ENCODE measurements at regions not wholly inside any gene's neighbourhood (a gene's known extent, or its start where the extent isn't known, plus 50 kb on each side); places are given as distances from the start of the nearest gene placed in this dataset.

DNA sequence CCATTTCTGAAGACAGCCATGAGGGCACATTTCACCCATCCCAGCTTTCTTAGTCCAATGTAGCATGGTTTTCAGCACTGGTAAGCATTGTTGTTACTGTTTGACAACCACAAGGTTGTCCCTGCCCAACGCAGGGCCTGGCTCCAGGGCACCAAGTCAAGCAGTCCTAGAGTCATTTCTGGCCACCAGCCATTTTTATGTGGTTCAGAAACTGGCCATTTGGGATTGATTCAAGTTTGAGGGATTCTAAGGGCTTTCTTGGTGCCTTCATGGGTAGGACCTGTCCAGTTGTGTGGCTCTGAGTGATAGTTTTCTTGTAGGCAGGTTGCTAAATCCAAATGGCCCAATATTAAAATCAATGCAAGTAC is 535.4 kb upstream of the USP24 start:
- peaks cover 0 to 8% (median 4%) of the 10 kb centered on the region in 3 donors for H3K9me3 ChIP-seq
- H3K27me3 ChIP-seq = peaks cover 0 to 39% (median 2%) of the 10 kb centered on the region in 4 donors
- WGBS, 2 donors = 67% methylated on average over 1 of the region's 1 CpG; no CpG with 5 or more reads in 1 of the 2 donors
- no peaks in the 10 kb centered on the region for H3K4me1 ChIP-seq
- TF ChIP-seq, protein P1, sequence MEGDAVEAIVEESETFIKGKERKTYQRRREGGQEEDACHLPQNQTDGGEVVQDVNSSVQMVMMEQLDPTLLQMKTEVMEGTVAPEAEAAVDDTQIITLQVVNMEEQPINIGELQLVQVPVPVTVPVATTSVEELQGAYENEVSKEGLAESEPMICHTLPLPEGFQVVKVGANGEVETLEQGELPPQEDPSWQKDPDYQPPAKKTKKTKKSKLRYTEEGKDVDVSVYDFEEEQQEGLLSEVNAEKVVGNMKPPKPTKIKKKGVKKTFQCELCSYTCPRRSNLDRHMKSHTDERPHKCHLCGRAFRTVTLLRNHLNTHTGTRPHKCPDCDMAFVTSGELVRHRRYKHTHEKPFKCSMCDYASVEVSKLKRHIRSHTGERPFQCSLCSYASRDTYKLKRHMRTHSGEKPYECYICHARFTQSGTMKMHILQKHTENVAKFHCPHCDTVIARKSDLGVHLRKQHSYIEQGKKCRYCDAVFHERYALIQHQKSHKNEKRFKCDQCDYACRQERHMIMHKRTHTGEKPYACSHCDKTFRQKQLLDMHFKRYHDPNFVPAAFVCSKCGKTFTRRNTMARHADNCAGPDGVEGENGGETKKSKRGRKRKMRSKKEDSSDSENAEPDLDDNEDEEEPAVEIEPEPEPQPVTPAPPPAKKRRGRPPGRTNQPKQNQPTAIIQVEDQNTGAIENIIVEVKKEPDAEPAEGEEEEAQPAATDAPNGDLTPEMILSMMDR (IDR thresholded peaks at IDR 0.05) = no peak
- TF ChIP-seq POLR2A (IDR thresholded peaks at IDR 0.05) = no peak
- no peak overlapping the region for H3K4me3 ChIP-seq
- no peak for DNase-seq
- no peaks in the 10 kb centered on the region for H3K36me3 ChIP-seq
- no peak overlapping the region for H3K27ac ChIP-seq
- intact Hi-C loops (cut with DNase I) = no loop called here

DNA sequence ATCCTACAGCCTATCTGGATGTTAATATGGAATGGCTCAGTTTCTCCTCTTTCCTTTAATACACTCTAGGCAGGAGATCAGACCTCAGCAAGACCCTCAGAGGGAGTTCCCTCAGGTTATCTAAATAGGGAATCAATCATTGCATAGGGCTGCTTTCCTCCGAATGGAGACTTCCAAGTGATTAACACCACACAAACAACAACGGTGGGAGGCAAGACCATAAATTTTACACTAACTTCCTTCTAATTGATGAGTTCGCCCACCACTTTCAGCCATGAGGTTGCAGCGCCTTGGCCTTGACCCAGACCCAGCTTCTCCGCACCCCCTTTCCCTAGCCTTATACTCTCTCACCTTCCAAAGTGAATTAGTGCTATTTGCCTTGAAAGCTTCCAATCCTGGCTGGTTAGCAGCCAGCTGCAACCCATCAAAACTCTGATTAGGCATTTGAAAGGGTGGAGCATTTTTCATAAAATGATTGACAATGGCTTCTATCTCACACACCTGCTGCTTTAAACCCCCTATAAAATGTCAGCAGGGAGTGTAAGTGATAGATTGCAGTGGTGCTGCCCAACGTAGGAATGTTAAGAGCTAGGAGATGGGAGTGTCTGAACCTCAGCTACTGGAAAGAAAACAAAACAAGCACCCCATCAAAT is 534.9 kb upstream of the USP24 start:
- Histone ChIP-seq H3K27me3 (peaks cover 0 to 42% (median 2%) of the 10 kb centered on the region in 4 donors), H3K36me3 (no peaks in the 10 kb centered on the region), H3K27ac (no peak overlapping the region), H3K9me3 (peaks cover 0 to 8% (median 4%) of the 10 kb centered on the region in 3 donors), H3K4me3 (no peak overlapping the region), H3K4me1 (no peaks in the 10 kb centered on the region)
- DNase-seq = no peak
- intact Hi-C loops (cut with DNase I) = no loop called here
- WGBS, 2 donors = 68 to 84% methylated on average over 6 of the region's 6 CpGs
- no peak for TF ChIP-seq POLR2A (IDR thresholded peaks at IDR 0.05)
- TF ChIP-seq, protein P1 (IDR thresholded peaks at IDR 0.05) = no peak

- Histone ChIP-seq H3K36me3 (no peaks in the 10 kb centered on the region), H3K9me3 (peaks cover 0 to 8% (median 4%) of the 10 kb centered on the region in 3 donors), H3K4me3 (no peak overlapping the region), H3K27ac (no peak overlapping the region), H3K4me1 (no peaks in the 10 kb centered on the region), H3K27me3 (peaks cover 0 to 51% (median 2%) of the 10 kb centered on the region in 4 donors)
- WGBS, 2 donors = 70 to 87% methylated on average over 5 of the region's 5 CpGs
- TF ChIP-seq, protein P1 (IDR thresholded peaks at IDR 0.05) = no peak
- TF ChIP-seq POLR2A (IDR thresholded peaks at IDR 0.05) = no peak
- DNase-seq = no peak
- intact Hi-C loops (cut with DNase I) = no loop called here
Observed at GRCh38 chr1:55747408-55747841, 532.3 kb upstream of the USP24 start.

DNA sequence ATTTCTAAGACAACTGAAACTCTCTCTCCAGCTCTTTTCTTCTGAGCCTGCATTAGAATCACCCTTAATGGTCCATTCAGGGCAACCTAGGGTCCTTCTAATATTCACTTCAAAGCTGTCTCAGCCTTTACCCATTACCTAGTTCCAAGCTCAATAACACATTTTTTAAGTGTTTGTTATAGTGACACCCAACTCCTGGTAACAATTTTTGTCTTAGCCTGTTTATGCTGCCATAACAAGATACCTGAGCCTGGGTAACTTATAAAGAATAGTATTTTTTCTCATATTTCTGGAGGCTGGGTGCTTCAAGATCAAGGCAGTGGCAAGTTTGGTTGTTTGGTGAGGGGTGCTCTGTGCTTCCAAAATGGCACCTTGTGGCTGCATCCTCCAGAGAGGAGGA is 531.5 kb upstream of the USP24 start:
- no peak for TF ChIP-seq POLR2A (IDR thresholded peaks at IDR 0.05)
- TF ChIP-seq, protein P1 (IDR thresholded peaks at IDR 0.05) = no peak
- intact Hi-C loops (cut with DNase I) = no loop called here
- Histone ChIP-seq H3K4me3 (no peak overlapping the region), H3K9me3 (peaks cover 0 to 8% (median 4%) of the 10 kb centered on the region in 3 donors), H3K36me3 (no peaks in the 10 kb centered on the region), H3K27me3 (peaks cover 0 to 46% (median 2%) of the 10 kb centered on the region in 4 donors), H3K27ac (no peak overlapping the region), H3K4me1 (peaks cover 0 to 4% (median 0%) of the 10 kb centered on the region in 3 donors)
- DNase-seq = no peak

DNA sequence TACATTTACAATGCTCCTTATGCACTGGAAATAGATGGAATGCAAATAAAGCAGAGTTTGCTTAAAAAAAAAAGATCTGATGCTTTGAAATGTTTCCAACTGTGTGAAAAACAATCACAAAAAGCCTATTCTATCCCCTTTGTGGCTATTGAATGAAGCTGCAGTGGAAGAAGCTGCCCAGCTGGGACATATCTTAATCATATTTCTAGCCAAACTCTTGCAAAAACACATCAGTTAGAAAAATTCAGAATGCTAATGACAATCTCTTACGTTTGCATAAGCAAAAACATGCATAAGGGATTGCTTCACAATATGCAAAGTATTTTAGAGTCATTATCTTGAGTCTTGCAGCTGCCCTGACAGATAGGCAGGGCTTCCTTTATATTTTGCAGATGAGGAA is 526.4 kb upstream of the USP24 start:
- Histone ChIP-seq H3K36me3 (no peaks in the 10 kb centered on the region), H3K27me3 (peaks cover 0 to 19% (median 0%) of the 10 kb centered on the region in 4 donors), H3K4me1 (peaks cover 0 to 5% (median 0%) of the 10 kb centered on the region in 3 donors), H3K4me3 (no peak overlapping the region), H3K9me3 (peaks cover 0 to 2% (median 0%) of the 10 kb centered on the region in 3 donors), H3K27ac (no peak overlapping the region)
- 24 to 58% methylated on average over 1 of the region's 1 CpG for WGBS, 2 donors
- TF ChIP-seq, protein P1 (IDR thresholded peaks at IDR 0.05) = no peak
- no peak for TF ChIP-seq POLR2A (IDR thresholded peaks at IDR 0.05)
- DNase-seq = no peak
- intact Hi-C loops (cut with DNase I) = no loop called here
